Epithelial cell of prostate (primary cell): ENCODE measurements at regions not wholly inside any gene's neighbourhood (a gene's known extent, or its start where the extent isn't known, plus 50 kb on each side); places are given as distances from the start of the nearest gene placed in this dataset.

Experiments used
- DNase-seq: peaks from one replicate; pipeline ENCODE4 v3.0.0-alpha.2; 2011; ENCODE audit warnings: low read depth, low spot score
- H3K27ac ChIP-seq: fragments of 450-650 bp; 2 replicates; pipeline ENCODE4 v1.5.1; 2017; ENCODE audit warnings: mild to moderate bottlenecking

GRCh38 chr6:126526547-126526946 lies 186.6 kb downstream of the CENPW start:
- DNase-seq: no peak
- H3K27ac ChIP-seq: no peak overlapping the region

- no peak overlapping the region for H3K27ac ChIP-seq
- no peak for DNase-seq
These were observed 187.2 kb downstream of the CENPW start for GRCh38 chr6:126526996-126527606.

GRCh38 chr6:126529637-126530362 lies 189.9 kb downstream of the CENPW start:
- no peak for DNase-seq
- no peak overlapping the region for H3K27ac ChIP-seq

GRCh38 chr6:126530775-126531174 lies 190.9 kb downstream of the CENPW start:
- no peak for DNase-seq
- H3K27ac ChIP-seq: no peak overlapping the region

- H3K27ac ChIP-seq: peak overlapping the region; percentile 16
These were observed 191.4 kb downstream of the CENPW start for GRCh38 chr6:126531286-126531685.

GRCh38 chr6:126531840-126532239 lies 191.9 kb downstream of the CENPW start:
- peak; percentile 40 for DNase-seq
- H3K27ac ChIP-seq: peak overlapping the region; percentile 16

More at GRCh38 chr6:126531286-126531685, 191.4 kb downstream of the CENPW start:
- no peak for DNase-seq

- no peak for DNase-seq
- no peak overlapping the region for H3K27ac ChIP-seq
These were observed 194.5 kb downstream of the CENPW start for GRCh38 chr6:126534401-126534800.

- no peak for DNase-seq
These were observed 195.2 kb downstream of the CENPW start for GRCh38 chr6:126535138-126535537.

GRCh38 chr6:126535595-126535994 lies 195.7 kb downstream of the CENPW start:
- no peak overlapping the region for H3K27ac ChIP-seq
- no peak for DNase-seq

More at GRCh38 chr6:126535138-126535537, 195.2 kb downstream of the CENPW start:
- H3K27ac ChIP-seq: no peak overlapping the region

GRCh38 chr6:126537061-126537816 lies 197.3 kb downstream of the CENPW start:
- no peak overlapping the region for H3K27ac ChIP-seq
- DNase-seq: no peak

- DNase-seq: peak; percentile 6
- H3K27ac ChIP-seq: no peak overlapping the region
These were observed 199.1 kb downstream of the CENPW start for GRCh38 chr6:126539022-126539421.

- no peak overlapping the region for H3K27ac ChIP-seq
- DNase-seq: no peak
These were observed 200.2 kb downstream of the CENPW start for GRCh38 chr6:126540161-126540560.

- no peak overlapping the region for H3K27ac ChIP-seq
- DNase-seq: no peak
These were observed 202.0 kb downstream of the CENPW start for GRCh38 chr6:126541806-126542491.

- no peak overlapping the region for H3K27ac ChIP-seq
- no peak for DNase-seq
These were observed 206.7 kb downstream of the CENPW start for GRCh38 chr6:126546541-126547120.

GRCh38 chr6:126548300-126548699 lies 208.4 kb downstream of the CENPW start:
- no peak overlapping the region for H3K27ac ChIP-seq
- DNase-seq: no peak

GRCh38 chr6:126550323-126550722 lies 210.4 kb downstream of the CENPW start:
- DNase-seq: no peak
- H3K27ac ChIP-seq: no peak overlapping the region

GRCh38 chr6:126551832-126552231 lies 211.9 kb downstream of the CENPW start:
- no peak for DNase-seq

GRCh38 chr6:126553854-126554253 lies 213.9 kb downstream of the CENPW start:
- H3K27ac ChIP-seq: no peak overlapping the region
- no peak for DNase-seq

More at GRCh38 chr6:126551832-126552231, 211.9 kb downstream of the CENPW start:
- H3K27ac ChIP-seq: no peak overlapping the region

GRCh38 chr6:126570507-126570906 lies 230.6 kb downstream of the CENPW start:
- no peak overlapping the region for H3K27ac ChIP-seq
- no peak for DNase-seq

GRCh38 chr6:126574301-126574700 lies 234.4 kb downstream of the CENPW start:
- no peak for DNase-seq
- no peak overlapping the region for H3K27ac ChIP-seq
